ENCODE measurements at regions not wholly inside any gene's neighbourhood (a gene's known extent, or its start where the extent isn't known, plus 50 kb on each side); places are given as distances from the start of the nearest gene placed in this dataset.

DNA sequence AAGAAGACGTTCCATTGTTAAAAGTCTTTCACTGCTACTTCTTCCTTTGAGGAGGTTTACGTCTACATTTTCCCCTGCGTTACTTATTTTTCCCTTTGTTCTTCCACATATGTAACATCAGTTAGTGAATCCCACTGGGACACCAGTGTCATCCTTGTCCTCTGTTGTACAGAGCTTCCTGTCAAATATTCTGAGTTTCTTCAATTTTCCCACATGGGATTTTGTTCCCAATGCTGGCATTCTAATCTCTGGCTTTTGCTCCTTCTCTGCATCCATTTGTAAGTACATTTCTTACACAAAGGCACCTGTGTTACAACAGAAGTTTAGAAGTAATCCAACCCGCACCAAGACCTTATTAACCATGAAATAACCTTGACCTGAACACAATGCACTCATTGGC, 627.4 kb upstream of the PFKP start:
- no peak for TF ChIP-seq ZNF473 (tag by site-specific recombination; IDR thresholded peaks at IDR 0.05)
- no peak for TF ChIP-seq ZBTB1 (tag by site-specific recombination; IDR thresholded peaks at IDR 0.05)
- TF ChIP-seq, protein P1, sequence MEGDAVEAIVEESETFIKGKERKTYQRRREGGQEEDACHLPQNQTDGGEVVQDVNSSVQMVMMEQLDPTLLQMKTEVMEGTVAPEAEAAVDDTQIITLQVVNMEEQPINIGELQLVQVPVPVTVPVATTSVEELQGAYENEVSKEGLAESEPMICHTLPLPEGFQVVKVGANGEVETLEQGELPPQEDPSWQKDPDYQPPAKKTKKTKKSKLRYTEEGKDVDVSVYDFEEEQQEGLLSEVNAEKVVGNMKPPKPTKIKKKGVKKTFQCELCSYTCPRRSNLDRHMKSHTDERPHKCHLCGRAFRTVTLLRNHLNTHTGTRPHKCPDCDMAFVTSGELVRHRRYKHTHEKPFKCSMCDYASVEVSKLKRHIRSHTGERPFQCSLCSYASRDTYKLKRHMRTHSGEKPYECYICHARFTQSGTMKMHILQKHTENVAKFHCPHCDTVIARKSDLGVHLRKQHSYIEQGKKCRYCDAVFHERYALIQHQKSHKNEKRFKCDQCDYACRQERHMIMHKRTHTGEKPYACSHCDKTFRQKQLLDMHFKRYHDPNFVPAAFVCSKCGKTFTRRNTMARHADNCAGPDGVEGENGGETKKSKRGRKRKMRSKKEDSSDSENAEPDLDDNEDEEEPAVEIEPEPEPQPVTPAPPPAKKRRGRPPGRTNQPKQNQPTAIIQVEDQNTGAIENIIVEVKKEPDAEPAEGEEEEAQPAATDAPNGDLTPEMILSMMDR (tag by site-specific recombination; IDR thresholded peaks at IDR 0.05): no peak
- no peak for TF ChIP-seq ZNF274 (IDR thresholded peaks at IDR 0.05; ENCODE audit: low read length)
- no peak for TF ChIP-seq ZNF274 (tag by site-specific recombination; IDR thresholded peaks at IDR 0.05; ENCODE audit: borderline replicate concordance)
- no peak for TF ChIP-seq ZNF747 (tag by site-specific recombination; IDR thresholded peaks at IDR 0.05)
- TF ChIP-seq, protein P2, sequence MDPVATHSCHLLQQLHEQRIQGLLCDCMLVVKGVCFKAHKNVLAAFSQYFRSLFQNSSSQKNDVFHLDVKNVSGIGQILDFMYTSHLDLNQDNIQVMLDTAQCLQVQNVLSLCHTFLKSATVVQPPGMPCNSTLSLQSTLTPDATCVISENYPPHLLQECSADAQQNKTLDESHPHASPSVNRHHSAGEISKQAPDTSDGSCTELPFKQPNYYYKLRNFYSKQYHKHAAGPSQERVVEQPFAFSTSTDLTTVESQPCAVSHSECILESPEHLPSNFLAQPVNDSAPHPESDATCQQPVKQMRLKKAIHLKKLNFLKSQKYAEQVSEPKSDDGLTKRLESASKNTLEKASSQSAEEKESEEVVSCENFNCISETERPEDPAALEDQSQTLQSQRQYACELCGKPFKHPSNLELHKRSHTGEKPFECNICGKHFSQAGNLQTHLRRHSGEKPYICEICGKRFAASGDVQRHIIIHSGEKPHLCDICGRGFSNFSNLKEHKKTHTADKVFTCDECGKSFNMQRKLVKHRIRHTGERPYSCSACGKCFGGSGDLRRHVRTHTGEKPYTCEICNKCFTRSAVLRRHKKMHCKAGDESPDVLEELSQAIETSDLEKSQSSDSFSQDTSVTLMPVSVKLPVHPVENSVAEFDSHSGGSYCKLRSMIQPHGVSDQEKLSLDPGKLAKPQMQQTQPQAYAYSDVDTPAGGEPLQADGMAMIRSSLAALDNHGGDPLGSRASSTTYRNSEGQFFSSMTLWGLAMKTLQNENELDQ (tag by site-specific recombination; IDR thresholded peaks at IDR 0.05; ENCODE audit: low read depth): no peak
- TF ChIP-seq, protein P3, sequence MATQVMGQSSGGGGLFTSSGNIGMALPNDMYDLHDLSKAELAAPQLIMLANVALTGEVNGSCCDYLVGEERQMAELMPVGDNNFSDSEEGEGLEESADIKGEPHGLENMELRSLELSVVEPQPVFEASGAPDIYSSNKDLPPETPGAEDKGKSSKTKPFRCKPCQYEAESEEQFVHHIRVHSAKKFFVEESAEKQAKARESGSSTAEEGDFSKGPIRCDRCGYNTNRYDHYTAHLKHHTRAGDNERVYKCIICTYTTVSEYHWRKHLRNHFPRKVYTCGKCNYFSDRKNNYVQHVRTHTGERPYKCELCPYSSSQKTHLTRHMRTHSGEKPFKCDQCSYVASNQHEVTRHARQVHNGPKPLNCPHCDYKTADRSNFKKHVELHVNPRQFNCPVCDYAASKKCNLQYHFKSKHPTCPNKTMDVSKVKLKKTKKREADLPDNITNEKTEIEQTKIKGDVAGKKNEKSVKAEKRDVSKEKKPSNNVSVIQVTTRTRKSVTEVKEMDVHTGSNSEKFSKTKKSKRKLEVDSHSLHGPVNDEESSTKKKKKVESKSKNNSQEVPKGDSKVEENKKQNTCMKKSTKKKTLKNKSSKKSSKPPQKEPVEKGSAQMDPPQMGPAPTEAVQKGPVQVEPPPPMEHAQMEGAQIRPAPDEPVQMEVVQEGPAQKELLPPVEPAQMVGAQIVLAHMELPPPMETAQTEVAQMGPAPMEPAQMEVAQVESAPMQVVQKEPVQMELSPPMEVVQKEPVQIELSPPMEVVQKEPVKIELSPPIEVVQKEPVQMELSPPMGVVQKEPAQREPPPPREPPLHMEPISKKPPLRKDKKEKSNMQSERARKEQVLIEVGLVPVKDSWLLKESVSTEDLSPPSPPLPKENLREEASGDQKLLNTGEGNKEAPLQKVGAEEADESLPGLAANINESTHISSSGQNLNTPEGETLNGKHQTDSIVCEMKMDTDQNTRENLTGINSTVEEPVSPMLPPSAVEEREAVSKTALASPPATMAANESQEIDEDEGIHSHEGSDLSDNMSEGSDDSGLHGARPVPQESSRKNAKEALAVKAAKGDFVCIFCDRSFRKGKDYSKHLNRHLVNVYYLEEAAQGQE (tag by site-specific recombination; IDR thresholded peaks at IDR 0.05): no peak
- TF ChIP-seq, protein P4, sequence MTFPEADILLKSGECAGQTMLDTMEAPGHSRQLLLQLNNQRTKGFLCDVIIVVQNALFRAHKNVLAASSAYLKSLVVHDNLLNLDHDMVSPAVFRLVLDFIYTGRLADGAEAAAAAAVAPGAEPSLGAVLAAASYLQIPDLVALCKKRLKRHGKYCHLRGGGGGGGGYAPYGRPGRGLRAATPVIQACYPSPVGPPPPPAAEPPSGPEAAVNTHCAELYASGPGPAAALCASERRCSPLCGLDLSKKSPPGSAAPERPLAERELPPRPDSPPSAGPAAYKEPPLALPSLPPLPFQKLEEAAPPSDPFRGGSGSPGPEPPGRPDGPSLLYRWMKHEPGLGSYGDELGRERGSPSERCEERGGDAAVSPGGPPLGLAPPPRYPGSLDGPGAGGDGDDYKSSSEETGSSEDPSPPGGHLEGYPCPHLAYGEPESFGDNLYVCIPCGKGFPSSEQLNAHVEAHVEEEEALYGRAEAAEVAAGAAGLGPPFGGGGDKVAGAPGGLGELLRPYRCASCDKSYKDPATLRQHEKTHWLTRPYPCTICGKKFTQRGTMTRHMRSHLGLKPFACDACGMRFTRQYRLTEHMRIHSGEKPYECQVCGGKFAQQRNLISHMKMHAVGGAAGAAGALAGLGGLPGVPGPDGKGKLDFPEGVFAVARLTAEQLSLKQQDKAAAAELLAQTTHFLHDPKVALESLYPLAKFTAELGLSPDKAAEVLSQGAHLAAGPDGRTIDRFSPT (tag by site-specific recombination; IDR thresholded peaks at IDR 0.05): no peak
- TF ChIP-seq ZNF658 (tag by site-specific recombination; IDR thresholded peaks at IDR 0.05): no peak
- no peak for TF ChIP-seq ZNF529 (tag by site-specific recombination; IDR thresholded peaks at IDR 0.05; ENCODE audit: insufficient replicate concordance)
- TF ChIP-seq BCL11A (tag by site-specific recombination; IDR thresholded peaks at IDR 0.05; ENCODE audit: low read depth): no peak
- TF ChIP-seq ZNF350 (tag by site-specific recombination; IDR thresholded peaks at IDR 0.05): no peak
- no peak for TF ChIP-seq IKZF3 (tag by site-specific recombination; IDR thresholded peaks at IDR 0.05)
